ENCODE measurements at regions not wholly inside any gene's neighbourhood (a gene's known extent, or its start where the extent isn't known, plus 50 kb on each side); places are given as distances from the start of the nearest gene placed in this dataset.

DNA sequence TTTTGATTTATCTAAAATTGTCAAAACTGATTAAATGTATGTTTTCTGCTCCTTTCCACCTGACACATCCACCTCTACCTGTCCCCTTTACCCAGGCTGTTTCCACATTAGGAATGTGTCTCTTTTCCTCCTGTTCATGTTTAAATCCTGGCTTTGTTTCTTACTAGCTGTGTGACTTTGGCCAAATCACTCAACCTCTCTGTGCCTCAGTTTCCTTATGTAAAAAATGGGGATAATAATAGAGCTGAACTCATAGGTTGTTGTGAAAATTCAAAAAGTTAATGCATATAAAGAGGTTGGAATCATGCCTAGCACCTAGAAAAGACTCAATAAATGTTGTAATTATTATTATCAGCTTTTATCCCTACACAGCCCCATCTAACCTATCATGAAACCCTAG, 136.8 kb downstream of the NXPE2 start:
- TF ChIP-seq RAD21 (IDR thresholded peaks at IDR 0.05; ENCODE audit: low read depth), result no peak
- TF ChIP-seq, protein P1, sequence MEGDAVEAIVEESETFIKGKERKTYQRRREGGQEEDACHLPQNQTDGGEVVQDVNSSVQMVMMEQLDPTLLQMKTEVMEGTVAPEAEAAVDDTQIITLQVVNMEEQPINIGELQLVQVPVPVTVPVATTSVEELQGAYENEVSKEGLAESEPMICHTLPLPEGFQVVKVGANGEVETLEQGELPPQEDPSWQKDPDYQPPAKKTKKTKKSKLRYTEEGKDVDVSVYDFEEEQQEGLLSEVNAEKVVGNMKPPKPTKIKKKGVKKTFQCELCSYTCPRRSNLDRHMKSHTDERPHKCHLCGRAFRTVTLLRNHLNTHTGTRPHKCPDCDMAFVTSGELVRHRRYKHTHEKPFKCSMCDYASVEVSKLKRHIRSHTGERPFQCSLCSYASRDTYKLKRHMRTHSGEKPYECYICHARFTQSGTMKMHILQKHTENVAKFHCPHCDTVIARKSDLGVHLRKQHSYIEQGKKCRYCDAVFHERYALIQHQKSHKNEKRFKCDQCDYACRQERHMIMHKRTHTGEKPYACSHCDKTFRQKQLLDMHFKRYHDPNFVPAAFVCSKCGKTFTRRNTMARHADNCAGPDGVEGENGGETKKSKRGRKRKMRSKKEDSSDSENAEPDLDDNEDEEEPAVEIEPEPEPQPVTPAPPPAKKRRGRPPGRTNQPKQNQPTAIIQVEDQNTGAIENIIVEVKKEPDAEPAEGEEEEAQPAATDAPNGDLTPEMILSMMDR (IDR thresholded peaks at IDR 0.05 in 2 of 3, conservative IDR thresholded peaks at IDR 0.05 in 1 of 3; ENCODE audit: borderline replicate concordance in 1 of 3, insufficient read depth in 1 of 3, low read depth in 2 of 3, low read length in 2 of 3), result no peak
- no peak for TF ChIP-seq CEBPB (IDR thresholded peaks at IDR 0.05; ENCODE audit: low read depth)
- no peak for TF ChIP-seq POLR2A (IDR thresholded peaks at IDR 0.05; ENCODE audit: borderline replicate concordance, extremely low read depth, insufficient read depth, insufficient read length)
- no peak for TF ChIP-seq MAX (IDR thresholded peaks at IDR 0.05)
- TF ChIP-seq REST (IDR thresholded peaks at IDR 0.05; ENCODE audit: low read depth), result no peak
- TF ChIP-seq EZH2phosphoT487 (IDR thresholded peaks at IDR 0.05; ENCODE audit: borderline replicate concordance), result no peak

All from HCT116 (cell line).